ENCODE measurements at regions not wholly inside any gene's neighbourhood (a gene's known extent, or its start where the extent isn't known, plus 50 kb on each side); places are given as distances from the start of the nearest gene placed in this dataset.

DNA sequence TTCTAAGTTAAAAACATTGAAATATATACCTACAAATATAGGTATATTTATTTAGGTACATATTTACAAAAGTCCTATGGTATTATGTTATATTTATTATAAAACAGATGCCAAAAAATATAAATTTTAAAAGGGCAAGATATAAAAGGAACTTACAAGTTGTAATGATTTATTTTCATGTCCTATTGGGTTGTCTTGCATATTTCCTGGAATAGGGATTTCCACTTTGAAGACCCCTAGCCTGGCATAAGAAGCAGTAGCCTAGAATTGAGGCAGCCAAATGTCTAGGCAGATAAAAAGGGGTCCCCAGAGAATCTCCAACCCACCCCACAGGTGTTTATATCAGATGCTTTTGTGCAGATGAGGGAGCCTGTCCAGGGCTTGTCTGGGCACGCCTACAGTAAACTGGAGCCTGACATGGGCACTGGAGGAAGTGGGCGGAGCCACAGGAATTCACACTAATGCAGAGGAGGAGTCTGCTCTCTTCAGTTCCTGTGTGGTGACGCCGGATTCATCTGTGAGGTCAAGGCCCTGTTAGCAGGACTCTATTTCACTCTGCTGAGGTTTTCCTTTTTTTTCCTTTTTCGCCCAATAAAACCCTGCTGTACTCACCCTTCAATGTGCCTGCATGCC is 1088.9 kb upstream of the PIK3C3 start:
- FAIRE-seq: no peak

GRCh38 chr18:40864846-40865245 is 1090.2 kb upstream of the PIK3C3 start:
- intact Hi-C loops (cut with DNase I): no loop called here
- H3K27me3 ChIP-seq (ENCODE audit: control insufficient read depth, insufficient read depth, low read length): no peaks in the 10 kb centered on the region
- H3K9me3 ChIP-seq (ENCODE audit: control insufficient read depth in 2 of 3, insufficient read depth in 1 of 3, low read length in 3 of 3): no peaks in the 10 kb centered on the region
- no peaks in the 10 kb centered on the region for H3K36me3 ChIP-seq (ENCODE audit: control insufficient read depth in 2 of 3, insufficient read depth in 3 of 3, low read length in 3 of 3)
- TF ChIP-seq CTCF (IDR thresholded peaks at IDR 0.05; ENCODE audit: borderline replicate concordance, extremely low read depth, insufficient read depth): no peak
- DNase-seq: no peak
- H3K4me3 ChIP-seq (ENCODE audit: low read length in 3 of 3): no peak overlapping the region
- no peak for FAIRE-seq
- H3K9ac ChIP-seq (ENCODE audit: low read length in 3 of 3): no peak overlapping the region
- H3K27ac ChIP-seq (ENCODE audit: low read depth in 2 of 2, low read length in 2 of 2): no peak overlapping the region
- H3K4me1 ChIP-seq (ENCODE audit: control insufficient read depth in 2 of 3, insufficient read depth in 2 of 3, low read depth in 1 of 3, low read length in 3 of 3): no peaks in the 10 kb centered on the region

More for the DNA sequence above, 1088.9 kb upstream of the PIK3C3 start:
- intact Hi-C loops (cut with DNase I): no loop called here
- no peak for DNase-seq
- no peak overlapping the region for H3K27ac ChIP-seq (ENCODE audit: low read depth in 2 of 2, low read length in 2 of 2)
- H3K27me3 ChIP-seq (ENCODE audit: control insufficient read depth, insufficient read depth, low read length): no peaks in the 10 kb centered on the region
- H3K4me1 ChIP-seq (ENCODE audit: control insufficient read depth in 2 of 3, insufficient read depth in 2 of 3, low read depth in 1 of 3, low read length in 3 of 3): no peaks in the 10 kb centered on the region
- H3K9ac ChIP-seq (ENCODE audit: low read length in 3 of 3): no peak overlapping the region
- H3K36me3 ChIP-seq (ENCODE audit: control insufficient read depth in 2 of 3, insufficient read depth in 3 of 3, low read length in 3 of 3): no peaks in the 10 kb centered on the region
- H3K4me3 ChIP-seq (ENCODE audit: low read length in 3 of 3): no peak overlapping the region
- TF ChIP-seq CTCF (IDR thresholded peaks at IDR 0.05; ENCODE audit: borderline replicate concordance, extremely low read depth, insufficient read depth): no peak
- H3K9me3 ChIP-seq (ENCODE audit: control insufficient read depth in 2 of 3, insufficient read depth in 1 of 3, low read length in 3 of 3): no peaks in the 10 kb centered on the region

- H3K4me1 ChIP-seq (ENCODE audit: control insufficient read depth in 2 of 3, insufficient read depth in 2 of 3, low read depth in 1 of 3, low read length in 3 of 3): no peaks in the 10 kb centered on the region
- intact Hi-C loops (cut with DNase I): no loop called here
- TF ChIP-seq CTCF (IDR thresholded peaks at IDR 0.05; ENCODE audit: borderline replicate concordance, extremely low read depth, insufficient read depth): no peak
- H3K9ac ChIP-seq (ENCODE audit: low read length in 3 of 3): no peak overlapping the region
- H3K27ac ChIP-seq (ENCODE audit: low read depth in 2 of 2, low read length in 2 of 2): no peak overlapping the region
- DNase-seq (no peak), FAIRE-seq (no peak)
- H3K4me3 ChIP-seq (ENCODE audit: low read length in 3 of 3): no peak overlapping the region
- H3K9me3 ChIP-seq (ENCODE audit: control insufficient read depth in 2 of 3, insufficient read depth in 1 of 3, low read length in 3 of 3): no peaks in the 10 kb centered on the region
- no peaks in the 10 kb centered on the region for H3K27me3 ChIP-seq (ENCODE audit: control insufficient read depth, insufficient read depth, low read length)
- no peaks in the 10 kb centered on the region for H3K36me3 ChIP-seq (ENCODE audit: control insufficient read depth in 2 of 3, insufficient read depth in 3 of 3, low read length in 3 of 3)
Observed at GRCh38 chr18:40863801-40864200, 1091.2 kb upstream of the PIK3C3 start.

DNA sequence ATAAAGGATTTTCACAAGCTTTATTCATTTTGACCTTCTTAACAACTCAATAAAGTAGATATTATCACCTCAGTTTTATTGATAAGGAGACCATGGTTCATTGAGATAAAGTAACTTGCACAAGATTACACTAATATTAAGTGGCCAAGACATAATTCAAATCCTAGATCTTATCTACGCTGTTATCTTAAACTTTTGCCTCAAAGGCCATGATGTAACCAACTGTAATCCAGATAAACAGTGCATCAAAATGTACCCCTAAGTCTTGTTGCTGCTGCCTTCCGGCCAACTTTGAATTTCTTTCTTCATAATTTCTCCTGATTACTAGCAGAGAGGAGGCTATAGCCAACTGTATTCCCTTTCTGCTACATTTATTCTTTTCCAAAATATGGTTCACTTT is 1094.8 kb upstream of the PIK3C3 start:
- no peak overlapping the region for H3K9ac ChIP-seq (ENCODE audit: low read length in 3 of 3)
- intact Hi-C loops (cut with DNase I): no loop called here
- TF ChIP-seq CTCF (IDR thresholded peaks at IDR 0.05; ENCODE audit: borderline replicate concordance, extremely low read depth, insufficient read depth): no peak
- H3K27ac ChIP-seq (ENCODE audit: low read depth in 2 of 2, low read length in 2 of 2): no peak overlapping the region
- H3K9me3 ChIP-seq (ENCODE audit: control insufficient read depth in 2 of 3, insufficient read depth in 1 of 3, low read length in 3 of 3): no peaks in the 10 kb centered on the region
- no peaks in the 10 kb centered on the region for H3K4me1 ChIP-seq (ENCODE audit: control insufficient read depth in 2 of 3, insufficient read depth in 2 of 3, low read depth in 1 of 3, low read length in 3 of 3)
- H3K27me3 ChIP-seq (ENCODE audit: control insufficient read depth, insufficient read depth, low read length): no peaks in the 10 kb centered on the region
- FAIRE-seq (no peak), DNase-seq (no peak)
- H3K4me3 ChIP-seq (ENCODE audit: low read length in 3 of 3): no peak overlapping the region
- H3K36me3 ChIP-seq (ENCODE audit: control insufficient read depth in 2 of 3, insufficient read depth in 3 of 3, low read length in 3 of 3): no peaks in the 10 kb centered on the region
